ENCODE measurements at regions not wholly inside any gene's neighbourhood (a gene's known extent, or its start where the extent isn't known, plus 50 kb on each side); places are given as distances from the start of the nearest gene placed in this dataset.

- 75% methylated on average over 1 of the region's 4 CpGs; no CpG with 5 or more reads in 1 of the 2 experiments for WGBS, 2 experiments (ENCODE audit: insufficient coverage in 2 of 2)
- Histone ChIP-seq H3K27ac (ENCODE audit: low read depth, low read length, severe bottlenecking) (no peak overlapping the region), H3K4me3 (ENCODE audit: extremely low read depth, insufficient read depth, low read length, poor library complexity, severe bottlenecking) (no peak overlapping the region)
Measured at GRCh38 chr2:43075054-43075593, 151.3 kb downstream of the ZFP36L2 start.

GRCh38 chr2:43074592-43075053 is 151.8 kb downstream of the ZFP36L2 start:
- Histone ChIP-seq H3K4me1 (ENCODE audit: control insufficient read depth, insufficient read depth, low read length, poor library complexity, severe bottlenecking) (peaks cover 14% of the 10 kb centered on the region), H3K4me3 (ENCODE audit: extremely low read depth, insufficient read depth, low read length, poor library complexity, severe bottlenecking) (no peak overlapping the region), H3K36me3 (ENCODE audit: control insufficient read depth, insufficient read depth, low read length) (no peaks in the 10 kb centered on the region), H3K27ac (ENCODE audit: low read depth, low read length, severe bottlenecking) (no peak overlapping the region), H3K9me3 (ENCODE audit: control insufficient read depth, low read length) (no peaks in the 10 kb centered on the region)
- 94 to 100% methylated on average over 1 to 2 of the region's 2 CpGs for WGBS, 2 experiments (ENCODE audit: insufficient coverage in 2 of 2)

More at GRCh38 chr2:43075054-43075593, 151.3 kb downstream of the ZFP36L2 start:
- Histone ChIP-seq H3K36me3 (ENCODE audit: control insufficient read depth, insufficient read depth, low read length) (no peaks in the 10 kb centered on the region), H3K4me1 (ENCODE audit: control insufficient read depth, insufficient read depth, low read length, poor library complexity, severe bottlenecking) (peaks cover 14% of the 10 kb centered on the region), H3K9me3 (ENCODE audit: control insufficient read depth, low read length) (no peaks in the 10 kb centered on the region)

- Histone ChIP-seq H3K36me3 (ENCODE audit: control insufficient read depth, insufficient read depth, low read length) (no peaks in the 10 kb centered on the region), H3K4me1 (ENCODE audit: control insufficient read depth, insufficient read depth, low read length, poor library complexity, severe bottlenecking) (peaks cover 14% of the 10 kb centered on the region), H3K4me3 (ENCODE audit: extremely low read depth, insufficient read depth, low read length, poor library complexity, severe bottlenecking) (no peak overlapping the region), H3K27ac (ENCODE audit: low read depth, low read length, severe bottlenecking) (no peak overlapping the region), H3K9me3 (ENCODE audit: control insufficient read depth, low read length) (no peaks in the 10 kb centered on the region)
- 81 to 100% methylated on average over 2 of the region's 2 CpGs for WGBS, 2 experiments (ENCODE audit: insufficient coverage in 2 of 2)
Measured at GRCh38 chr2:43074052-43074451, 152.4 kb downstream of the ZFP36L2 start.

GRCh38 chr2:43073401-43073825 is 153.0 kb downstream of the ZFP36L2 start:
- peaks cover 14% of the 10 kb centered on the region for H3K4me1 ChIP-seq (ENCODE audit: control insufficient read depth, insufficient read depth, low read length, poor library complexity, severe bottlenecking)
- no peak overlapping the region for H3K27ac ChIP-seq (ENCODE audit: low read depth, low read length, severe bottlenecking)
- no peak overlapping the region for H3K4me3 ChIP-seq (ENCODE audit: extremely low read depth, insufficient read depth, low read length, poor library complexity, severe bottlenecking)
- 94 to 98% methylated on average over 4 to 7 of the region's 7 CpGs for WGBS, 2 experiments (ENCODE audit: insufficient coverage in 2 of 2)
- no peaks in the 10 kb centered on the region for H3K36me3 ChIP-seq (ENCODE audit: control insufficient read depth, insufficient read depth, low read length)
- H3K9me3 ChIP-seq (ENCODE audit: control insufficient read depth, low read length): no peaks in the 10 kb centered on the region

- H3K9me3 ChIP-seq (ENCODE audit: control insufficient read depth, low read length): no peaks in the 10 kb centered on the region
- peak overlapping the region; percentile 36 for H3K27ac ChIP-seq (ENCODE audit: low read depth, low read length, severe bottlenecking)
- 92 to 95% methylated on average over 8 to 11 of the region's 16 CpGs for WGBS, 2 experiments (ENCODE audit: insufficient coverage in 2 of 2)
- H3K4me1 ChIP-seq (ENCODE audit: control insufficient read depth, insufficient read depth, low read length, poor library complexity, severe bottlenecking): peaks cover 14% of the 10 kb centered on the region
- H3K36me3 ChIP-seq (ENCODE audit: control insufficient read depth, insufficient read depth, low read length): no peaks in the 10 kb centered on the region
- no peak overlapping the region for H3K4me3 ChIP-seq (ENCODE audit: extremely low read depth, insufficient read depth, low read length, poor library complexity, severe bottlenecking)
Measured at GRCh38 chr2:43071599-43072550, 154.5 kb downstream of the ZFP36L2 start.

- Histone ChIP-seq H3K9me3 (ENCODE audit: control insufficient read depth, low read length) (no peaks in the 10 kb centered on the region), H3K27ac (ENCODE audit: low read depth, low read length, severe bottlenecking) (no peak overlapping the region), H3K36me3 (ENCODE audit: control insufficient read depth, insufficient read depth, low read length) (no peaks in the 10 kb centered on the region), H3K4me1 (ENCODE audit: control insufficient read depth, insufficient read depth, low read length, poor library complexity, severe bottlenecking) (peaks cover 14% of the 10 kb centered on the region), H3K4me3 (ENCODE audit: extremely low read depth, insufficient read depth, low read length, poor library complexity, severe bottlenecking) (no peak overlapping the region)
- WGBS, 2 experiments (ENCODE audit: insufficient coverage in 2 of 2): 90 to 98% methylated on average over 11 to 13 of the region's 15 CpGs
Measured at GRCh38 chr2:43070676-43071502, 155.5 kb downstream of the ZFP36L2 start.

- Histone ChIP-seq H3K36me3 (ENCODE audit: control insufficient read depth, insufficient read depth, low read length) (no peaks in the 10 kb centered on the region), H3K4me3 (ENCODE audit: extremely low read depth, insufficient read depth, low read length, poor library complexity, severe bottlenecking) (no peak overlapping the region), H3K4me1 (ENCODE audit: control insufficient read depth, insufficient read depth, low read length, poor library complexity, severe bottlenecking) (peaks cover 14% of the 10 kb centered on the region), H3K9me3 (ENCODE audit: control insufficient read depth, low read length) (no peaks in the 10 kb centered on the region), H3K27ac (ENCODE audit: low read depth, low read length, severe bottlenecking) (no peak overlapping the region)
- WGBS, 2 experiments (ENCODE audit: insufficient coverage in 2 of 2): 92% methylated on average over 1 of the region's 3 CpGs; no CpG with 5 or more reads in 1 of the 2 experiments
Measured at GRCh38 chr2:43070030-43070429, 156.4 kb downstream of the ZFP36L2 start.

- H3K36me3 ChIP-seq (ENCODE audit: control insufficient read depth, insufficient read depth, low read length): no peaks in the 10 kb centered on the region
- 93 to 97% methylated on average over 8 to 14 of the region's 16 CpGs for WGBS, 2 experiments (ENCODE audit: insufficient coverage in 2 of 2)
- no peak overlapping the region for H3K4me3 ChIP-seq (ENCODE audit: extremely low read depth, insufficient read depth, low read length, poor library complexity, severe bottlenecking)
- peaks cover 3% of the 10 kb centered on the region for H3K9me3 ChIP-seq (ENCODE audit: control insufficient read depth, low read length)
- no peak overlapping the region for H3K27ac ChIP-seq (ENCODE audit: low read depth, low read length, severe bottlenecking)
- peaks cover 14% of the 10 kb centered on the region for H3K4me1 ChIP-seq (ENCODE audit: control insufficient read depth, insufficient read depth, low read length, poor library complexity, severe bottlenecking)
Measured at GRCh38 chr2:43068631-43069517, 157.5 kb downstream of the ZFP36L2 start.

GRCh38 chr2:43068041-43068533 is 158.3 kb downstream of the ZFP36L2 start:
- WGBS, 2 experiments (ENCODE audit: insufficient coverage in 2 of 2): 95 to 96% methylated on average over 39 to 51 of the region's 51 CpGs
- Histone ChIP-seq H3K27ac (ENCODE audit: low read depth, low read length, severe bottlenecking) (no peak overlapping the region), H3K4me1 (ENCODE audit: control insufficient read depth, insufficient read depth, low read length, poor library complexity, severe bottlenecking) (peaks cover 9% of the 10 kb centered on the region), H3K9me3 (ENCODE audit: control insufficient read depth, low read length) (peaks cover 3% of the 10 kb centered on the region), H3K36me3 (ENCODE audit: control insufficient read depth, insufficient read depth, low read length) (no peaks in the 10 kb centered on the region), H3K4me3 (ENCODE audit: extremely low read depth, insufficient read depth, low read length, poor library complexity, severe bottlenecking) (no peak overlapping the region)
